ENCODE measurements at regions not wholly inside any gene's neighbourhood (a gene's known extent, or its start where the extent isn't known, plus 50 kb on each side); places are given as distances from the start of the nearest gene placed in this dataset.
A peak's percentile ranks its signal among the peaks of the same experiment; 100 is the strongest.

GRCh38 chr12:19971361-19972280 is 396.7 kb upstream of the PDE3A start:
- DNase-seq (ENCODE audit: low spot score) (peak; percentile 74), ATAC-seq (peak; percentile 89)

GRCh38 chr12:19972325-19973288 is 395.7 kb upstream of the PDE3A start:
- ATAC-seq: no peak
- no peak for DNase-seq (ENCODE audit: low spot score)

DNA sequence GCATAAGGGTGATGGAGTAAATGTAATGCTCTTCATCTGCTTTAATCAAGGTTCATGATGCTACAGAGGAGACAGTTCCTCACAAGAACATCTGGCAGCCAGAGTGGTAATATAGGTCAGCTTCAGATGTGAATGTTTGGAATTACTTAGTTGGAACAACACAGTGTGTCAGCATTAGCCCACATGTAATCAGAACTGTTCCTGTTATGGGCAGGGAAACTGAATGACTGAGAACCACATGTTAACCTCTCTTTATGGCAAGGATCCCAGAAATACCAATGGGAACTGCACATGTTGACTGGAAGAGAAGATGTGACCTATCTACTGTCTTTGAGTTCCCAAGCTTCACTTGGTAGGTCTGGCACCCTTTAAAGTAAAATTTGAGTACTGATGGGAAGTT is 390.1 kb upstream of the PDE3A start:
- ATAC-seq (peak; percentile 74), DNase-seq (ENCODE audit: low spot score) (no peak)

- DNase-seq (ENCODE audit: low spot score) (no peak), ATAC-seq (no peak)
Observed at GRCh38 chr12:19979584-19979983, 388.8 kb upstream of the PDE3A start.

GRCh38 chr12:19981944-19982343 is 386.4 kb upstream of the PDE3A start:
- DNase-seq (ENCODE audit: low spot score) (no peak), ATAC-seq (no peak)

DNA sequence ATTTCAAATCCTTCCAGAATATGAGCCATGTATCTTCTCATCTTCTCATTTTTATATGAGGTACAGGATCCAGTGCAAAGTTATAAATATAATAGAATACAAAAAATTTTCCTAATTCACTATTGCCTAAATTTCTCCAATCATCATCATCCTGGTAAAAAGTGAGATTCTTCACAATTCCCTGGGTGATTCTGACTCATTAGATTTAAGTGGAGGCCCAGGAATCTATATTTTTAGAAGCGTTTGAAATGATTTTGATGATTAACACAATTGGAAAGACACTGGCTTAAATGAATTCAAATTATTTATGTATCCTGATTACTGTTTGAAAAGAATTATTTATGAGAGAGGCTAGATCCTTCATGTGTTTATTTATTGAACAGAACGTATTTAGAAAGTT is 380.3 kb upstream of the PDE3A start:
- ATAC-seq (no peak), DNase-seq (ENCODE audit: low spot score) (no peak)

DNA sequence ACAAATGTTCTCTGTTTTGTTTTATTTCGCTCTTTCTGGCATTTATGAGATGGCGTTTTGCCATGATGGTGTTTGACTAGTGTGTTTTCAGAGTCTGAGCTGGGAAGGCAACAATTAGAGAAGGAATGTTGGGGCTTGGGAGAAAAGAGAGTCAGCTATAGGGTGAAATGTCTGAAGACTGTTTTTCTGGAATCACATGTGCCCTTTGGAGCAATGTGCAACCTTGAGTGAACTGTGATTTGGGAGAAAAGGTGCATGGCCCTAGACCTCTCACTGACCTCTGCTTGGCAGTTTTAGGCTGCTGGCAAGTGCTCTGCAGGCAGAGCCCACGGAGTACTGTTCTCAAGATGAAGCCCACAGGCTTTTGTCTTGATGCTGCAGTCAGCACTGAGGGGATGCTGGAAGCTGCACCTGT is 379.9 kb upstream of the PDE3A start:
- ATAC-seq: peak; percentile 98
- peak; percentile 69 for DNase-seq (ENCODE audit: low spot score)

- DNase-seq (ENCODE audit: low spot score) (no peak), ATAC-seq (no peak)
Observed at GRCh38 chr12:19988948-19989347, 379.4 kb upstream of the PDE3A start.

DNA sequence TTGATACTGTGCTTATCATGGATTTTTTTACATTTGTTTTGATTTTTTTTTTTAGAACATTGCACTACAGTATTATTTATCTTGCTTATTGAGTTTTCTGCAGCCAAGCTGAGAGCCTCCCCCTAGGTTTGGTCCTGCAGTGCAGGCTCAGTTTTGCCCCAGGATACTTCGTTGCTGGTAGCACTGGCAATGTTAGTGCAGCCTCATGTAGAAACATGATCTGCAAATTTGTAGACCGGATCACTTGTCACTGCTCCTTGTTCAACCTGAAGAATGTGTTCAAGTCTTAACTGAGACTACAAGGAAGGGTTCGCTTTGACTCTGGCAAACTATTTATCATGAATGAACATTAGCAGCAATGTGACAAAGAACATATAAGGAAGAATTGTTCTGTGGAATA is 377.2 kb upstream of the PDE3A start:
- DNase-seq (ENCODE audit: low spot score) (no peak), ATAC-seq (no peak)

DNA sequence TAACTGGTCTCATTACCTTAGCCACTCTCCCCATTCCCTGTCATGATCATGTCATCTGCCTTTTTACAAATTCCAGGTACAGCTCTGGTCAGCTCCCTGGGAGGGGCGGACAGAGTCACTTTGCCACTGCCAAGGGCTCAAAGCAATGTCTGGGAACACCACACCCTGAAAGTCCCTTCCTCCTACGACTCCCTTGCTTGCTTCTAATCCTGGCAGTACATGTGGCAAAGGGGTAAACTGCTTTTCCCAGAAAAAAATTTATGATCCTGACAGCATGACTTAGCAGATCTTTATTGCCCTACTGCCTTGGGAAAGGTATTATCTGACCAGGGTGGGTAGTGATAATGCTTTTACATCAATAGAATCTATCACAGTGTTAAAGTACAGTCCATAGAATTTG is 376.0 kb upstream of the PDE3A start:
- ATAC-seq (no peak), DNase-seq (ENCODE audit: low spot score) (no peak)

DNA sequence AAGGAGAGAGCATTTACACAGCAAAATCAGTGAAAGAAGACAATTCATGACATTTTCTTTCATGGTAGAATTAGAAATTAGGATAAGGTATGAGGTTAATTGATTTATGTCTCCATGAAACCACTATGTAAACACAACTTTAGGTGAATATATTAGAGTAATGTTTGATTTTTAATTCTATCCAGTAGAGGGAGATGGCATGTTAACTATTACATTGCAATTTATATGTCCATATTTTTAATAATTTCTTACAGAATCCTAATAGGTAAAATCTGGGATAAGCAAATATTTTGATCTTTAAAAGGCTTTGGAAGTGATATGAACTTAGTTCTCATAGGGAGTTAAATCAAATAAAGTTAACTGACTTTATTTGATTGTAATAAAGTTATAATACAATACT is 373.4 kb upstream of the PDE3A start:
- no peak for DNase-seq (ENCODE audit: low spot score)
- peak; percentile 36 for ATAC-seq

DNA sequence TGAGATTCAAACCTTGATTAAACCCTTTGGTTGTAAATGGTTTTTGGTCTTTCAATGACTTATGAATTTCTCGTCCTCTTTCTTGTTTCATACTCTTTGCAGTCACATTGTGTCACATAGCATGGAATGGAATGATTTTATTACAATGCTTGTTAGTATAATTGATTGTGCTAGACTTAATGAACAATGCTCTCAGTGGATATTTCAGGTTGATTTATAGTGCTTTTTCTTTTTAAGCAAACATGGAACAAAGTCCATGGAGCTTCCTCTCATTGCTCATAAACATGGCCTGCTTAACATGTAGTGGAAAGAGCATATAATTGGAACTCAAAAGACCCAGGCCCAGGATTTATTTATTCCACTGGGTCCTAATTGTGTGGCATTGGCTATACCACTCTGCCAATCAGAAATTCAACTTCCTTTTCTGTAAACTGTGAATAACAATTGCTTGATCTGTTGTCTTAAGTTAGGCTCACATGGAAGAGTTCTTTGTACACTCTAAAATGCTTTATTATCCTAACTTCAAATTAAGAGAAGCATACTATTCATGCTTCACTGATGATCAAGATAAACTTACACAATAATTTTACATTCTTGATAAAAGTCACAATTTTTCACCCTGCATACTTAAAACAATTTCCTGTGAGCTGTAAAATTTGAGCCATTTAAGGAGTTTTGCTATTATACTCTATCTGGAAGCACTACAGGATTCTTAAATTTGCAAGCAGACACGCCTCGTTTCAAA is 370.5 kb upstream of the PDE3A start:
- DNase-seq (ENCODE audit: low spot score) (no peak), ATAC-seq (peak; percentile 26)

DNA sequence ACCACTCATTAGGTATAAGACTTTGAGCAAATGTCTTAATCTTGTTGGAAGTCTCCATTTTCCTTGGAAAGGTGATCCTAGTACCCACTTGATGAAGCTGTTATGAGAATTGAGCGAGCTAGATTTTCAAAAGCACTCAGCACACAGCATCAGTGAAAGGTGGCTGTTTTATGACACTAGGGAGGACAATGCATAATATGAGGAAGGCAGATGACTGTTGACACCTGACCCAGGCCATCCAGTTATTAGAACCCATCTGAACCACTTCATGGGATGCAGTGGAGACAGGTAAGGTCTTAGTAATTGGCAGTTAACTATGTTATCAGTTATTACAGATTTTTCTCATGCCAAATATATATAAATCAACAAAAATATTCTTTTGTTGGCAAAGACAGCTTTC is 369.9 kb upstream of the PDE3A start:
- ATAC-seq: no peak
- DNase-seq (ENCODE audit: low spot score): no peak

DNA sequence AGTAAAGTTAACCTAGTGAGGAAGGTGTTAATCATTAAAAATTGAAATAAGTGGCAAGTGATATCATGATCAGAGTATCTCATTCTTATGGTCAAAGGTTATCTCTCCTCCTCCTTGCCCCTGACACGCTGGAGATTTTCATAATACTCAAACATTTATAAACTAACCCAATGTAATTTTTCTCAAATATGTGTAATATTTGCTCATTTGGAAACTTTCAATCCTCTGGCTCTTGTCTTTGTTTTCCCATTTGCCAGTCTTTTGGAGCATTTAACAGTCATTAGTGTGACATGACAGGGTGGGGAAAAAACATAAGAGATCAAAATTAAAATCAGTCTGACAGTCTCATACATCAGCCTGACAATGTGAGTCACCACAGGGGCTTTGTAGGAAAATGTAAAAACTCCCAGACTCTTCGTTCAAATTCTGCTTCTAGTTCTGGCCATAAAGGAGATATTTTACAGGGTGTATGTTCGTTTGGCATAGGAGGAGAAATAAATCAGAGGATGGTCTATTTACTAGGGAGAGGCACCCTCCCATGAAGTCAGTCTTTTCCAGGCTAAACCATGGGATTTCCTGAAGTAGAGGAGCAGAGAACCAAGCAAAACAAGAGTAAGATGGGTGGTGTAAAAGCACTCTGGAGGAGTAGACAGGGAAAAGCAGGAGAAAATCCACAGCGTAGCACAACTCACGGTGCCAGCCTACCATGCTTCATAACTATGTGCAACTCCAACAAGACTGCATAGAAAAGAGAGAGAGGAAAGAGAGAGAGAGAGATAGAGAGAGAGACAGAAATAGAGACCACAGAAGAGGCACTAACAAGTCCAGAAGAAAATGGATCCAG is 369.2 kb upstream of the PDE3A start:
- no peak for DNase-seq (ENCODE audit: low spot score)

GRCh38 chr12:19999805-20000138 is 368.6 kb upstream of the PDE3A start:
- ATAC-seq: peak; percentile 22
- DNase-seq (ENCODE audit: low spot score): no peak

More for the DNA sequence above, 369.2 kb upstream of the PDE3A start:
- ATAC-seq: peak; percentile 65

- DNase-seq (ENCODE audit: low spot score): no peak
- ATAC-seq: peak; percentile 39
Observed at GRCh38 chr12:20000229-20000849, 368.0 kb upstream of the PDE3A start.

DNA sequence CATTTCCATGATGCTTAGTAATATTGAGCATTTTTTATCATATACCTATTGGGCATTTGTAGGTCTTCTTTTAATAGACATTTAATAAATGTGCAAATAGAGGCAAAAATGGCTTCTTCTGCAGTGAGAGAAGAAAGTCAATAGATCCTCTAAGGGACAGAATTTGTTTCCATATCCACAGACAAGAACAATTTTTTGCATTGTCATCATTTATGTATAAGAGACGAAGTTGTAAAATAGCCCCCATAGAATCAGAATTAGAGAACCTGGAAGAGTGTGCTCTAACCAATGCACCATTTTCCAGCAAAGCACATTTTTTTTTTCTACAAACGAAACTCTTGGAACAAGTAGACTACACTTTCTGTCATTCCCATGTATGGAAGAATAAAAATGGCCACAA is 365.1 kb upstream of the PDE3A start:
- no peak for DNase-seq (ENCODE audit: low spot score)
- ATAC-seq: no peak

DNA sequence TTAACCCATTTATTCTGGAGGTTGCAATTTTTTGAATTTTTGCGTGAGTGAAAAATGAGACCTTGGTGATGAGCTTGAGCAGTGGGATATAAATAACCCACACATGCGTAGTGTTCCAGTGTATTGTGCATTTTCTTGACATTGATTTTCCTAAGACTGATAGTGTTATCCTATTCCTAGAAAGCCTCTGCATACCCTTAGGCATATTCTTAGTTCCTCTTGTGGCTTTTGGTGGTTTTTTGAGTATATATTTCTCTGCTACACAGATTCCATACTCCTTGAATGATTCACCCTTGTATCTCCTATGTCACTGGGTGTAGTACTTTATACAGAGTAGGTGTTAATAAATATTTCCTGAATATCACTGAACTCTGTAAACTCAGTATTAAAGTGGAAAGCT is 363.4 kb upstream of the PDE3A start:
- ATAC-seq: no peak
- DNase-seq (ENCODE audit: low spot score): no peak

GRCh38 chr12:20006871-20007730 is 361.2 kb upstream of the PDE3A start:
- DNase-seq (ENCODE audit: low spot score): no peak

More at GRCh38 chr12:20006871-20007730, 361.2 kb upstream of the PDE3A start:
- peak; percentile 19 for ATAC-seq

Data from left lobe of liver (tissue), 2 donors.